Activated CD4-positive, alpha-beta T cell treated with anti-CD3 and anti-CD28 coated beads, Interleukin-2, amount 10 ng/mL, durations not matched to agents 24 days and 14 days (primary cell): ENCODE measurements at regions not wholly inside any gene's neighbourhood (a gene's known extent, or its start where the extent isn't known, plus 50 kb on each side); places are given as distances from the start of the nearest gene placed in this dataset.
"Not testable (repeated sequence)": the region's sequence is repeated elsewhere in the genome, so short reads cannot be mapped to it uniquely, and the experiment has no call there.

Experiments used
- DNase-seq: peaks from one replicate; pipeline ENCODE4 v3.0.0; 2022
- H3K27ac Mint-ChIP-seq: one replicate; pipeline ENCODE4 v1.8.0; 2022; ENCODE audit warnings: mild to moderate bottlenecking, mixed read lengths
- H3K27me3 Mint-ChIP-seq: one replicate; pipeline ENCODE4 v1.8.0; 2022; ENCODE audit warnings: mixed read lengths
- H3K36me3 Mint-ChIP-seq: one replicate; pipeline ENCODE4 v1.8.0; 2022; ENCODE audit warnings: low read depth, mild to moderate bottlenecking, mixed read lengths
- H3K4me1 Mint-ChIP-seq: one replicate; pipeline ENCODE4 v1.8.0; 2021; ENCODE audit warnings: mixed read lengths
- H3K4me3 Mint-ChIP-seq: one replicate; pipeline ENCODE4 v1.8.0; 2022; ENCODE audit warnings: mild to moderate bottlenecking, moderate library complexity, mixed read lengths
- H3K9me3 Mint-ChIP-seq: one replicate; pipeline ENCODE4 v1.8.0; 2021; ENCODE audit warnings: mixed read lengths
- intact Hi-C: fragments of 100-400 bp; cut with micrococcal nuclease; formaldehyde crosslinking; loops from one replicate; pipeline ENCODE4 v1.15.1; 2023

GRCh38 chr5:135171336-135171735, 137.3 kb upstream of the PITX1 start:
- no peaks in the 10 kb centered on the region for H3K36me3 Mint-ChIP-seq

GRCh38 chr5:135170500-135170899, 136.5 kb upstream of the PITX1 start:
- no peaks in the 10 kb centered on the region for H3K36me3 Mint-ChIP-seq
- DNase-seq: no peak

More at GRCh38 chr5:135171336-135171735, 137.3 kb upstream of the PITX1 start:
- no peaks in the 10 kb centered on the region for H3K9me3 Mint-ChIP-seq
- intact Hi-C loops: no loop called here
- H3K27me3 Mint-ChIP-seq: peaks cover 28% of the 10 kb centered on the region
- no peak overlapping the region for H3K27ac Mint-ChIP-seq
- no peak for DNase-seq
- no peaks in the 10 kb centered on the region for H3K4me1 Mint-ChIP-seq
- no peak overlapping the region for H3K4me3 Mint-ChIP-seq

GRCh38 chr5:135169753-135170152, 135.7 kb upstream of the PITX1 start:
- intact Hi-C loops: no loop called here
- Mint-ChIP-seq H3K4me3 (no peak overlapping the region), H3K27me3 (peaks cover 28% of the 10 kb centered on the region), H3K9me3 (no peaks in the 10 kb centered on the region), H3K4me1 (no peaks in the 10 kb centered on the region), H3K36me3 (no peaks in the 10 kb centered on the region), H3K27ac (no peak overlapping the region)
- no peak for DNase-seq

More at GRCh38 chr5:135170500-135170899, 136.5 kb upstream of the PITX1 start:
- Mint-ChIP-seq H3K27me3 (peaks cover 28% of the 10 kb centered on the region), H3K9me3 (no peaks in the 10 kb centered on the region), H3K27ac (no peak overlapping the region), H3K4me3 (no peak overlapping the region), H3K4me1 (no peaks in the 10 kb centered on the region)
- intact Hi-C loops: no loop called here

- H3K36me3 Mint-ChIP-seq: no peaks in the 10 kb centered on the region
- H3K9me3 Mint-ChIP-seq: no peaks in the 10 kb centered on the region
- intact Hi-C loops: no loop called here
- H3K27me3 Mint-ChIP-seq: peaks cover 28% of the 10 kb centered on the region
- no peak for DNase-seq
- no peak overlapping the region for H3K4me3 Mint-ChIP-seq
- H3K27ac Mint-ChIP-seq: no peak overlapping the region
- H3K4me1 Mint-ChIP-seq: no peaks in the 10 kb centered on the region
Measured at GRCh38 chr5:135167634-135168033, 133.6 kb upstream of the PITX1 start.

- intact Hi-C loops, H3K9me3 Mint-ChIP-seq, H3K4me1 Mint-ChIP-seq, H3K27ac Mint-ChIP-seq, H3K36me3 Mint-ChIP-seq, H3K4me3 Mint-ChIP-seq, DNase-seq: not testable (repeated sequence)
- peaks cover 22% of the 10 kb centered on the region for H3K27me3 Mint-ChIP-seq
Measured at GRCh38 chr5:135164873-135165614, 131.0 kb upstream of the PITX1 start.

GRCh38 chr5:135163964-135164363, 129.9 kb upstream of the PITX1 start:
- Mint-ChIP-seq H3K27ac (no peak overlapping the region), H3K4me3 (no peak overlapping the region), H3K27me3 (peaks cover 25% of the 10 kb centered on the region), H3K36me3 (no peaks in the 10 kb centered on the region), H3K9me3 (peaks cover 4% of the 10 kb centered on the region), H3K4me1 (no peaks in the 10 kb centered on the region)
- intact Hi-C loops: no loop called here
- no peak for DNase-seq

GRCh38 chr5:135163391-135163790, 129.4 kb upstream of the PITX1 start:
- no peaks in the 10 kb centered on the region for H3K36me3 Mint-ChIP-seq
- H3K4me1 Mint-ChIP-seq: no peaks in the 10 kb centered on the region
- no peak overlapping the region for H3K27ac Mint-ChIP-seq
- intact Hi-C loops: no loop called here
- no peak for DNase-seq
- no peak overlapping the region for H3K4me3 Mint-ChIP-seq
- H3K27me3 Mint-ChIP-seq: peaks cover 24% of the 10 kb centered on the region
- peaks cover 6% of the 10 kb centered on the region for H3K9me3 Mint-ChIP-seq

GRCh38 chr5:135162661-135163265, 128.7 kb upstream of the PITX1 start:
- peaks cover 6% of the 10 kb centered on the region for H3K9me3 Mint-ChIP-seq
- H3K36me3 Mint-ChIP-seq: no peaks in the 10 kb centered on the region
- H3K27me3 Mint-ChIP-seq: peaks cover 24% of the 10 kb centered on the region
- H3K27ac Mint-ChIP-seq: no peak overlapping the region
- no peak for DNase-seq
- H3K4me3 Mint-ChIP-seq: no peak overlapping the region
- intact Hi-C loops: no loop called here
- no peaks in the 10 kb centered on the region for H3K4me1 Mint-ChIP-seq

GRCh38 chr5:135161221-135161620, 127.2 kb upstream of the PITX1 start:
- peaks cover 18% of the 10 kb centered on the region for H3K27me3 Mint-ChIP-seq
- H3K27ac Mint-ChIP-seq: no peak overlapping the region
- DNase-seq: no peak
- H3K4me1 Mint-ChIP-seq: no peaks in the 10 kb centered on the region
- H3K9me3 Mint-ChIP-seq: peaks cover 6% of the 10 kb centered on the region
- H3K4me3 Mint-ChIP-seq: no peak overlapping the region
- H3K36me3 Mint-ChIP-seq: no peaks in the 10 kb centered on the region
- intact Hi-C loops: no loop called here

- intact Hi-C loops: no loop called here
- no peaks in the 10 kb centered on the region for H3K4me1 Mint-ChIP-seq
- H3K27ac Mint-ChIP-seq: no peak overlapping the region
Measured at GRCh38 chr5:135160036-135160675, 126.1 kb upstream of the PITX1 start.

GRCh38 chr5:135159626-135160025, 125.6 kb upstream of the PITX1 start:
- Mint-ChIP-seq H3K4me3 (no peak overlapping the region), H3K9me3 (peaks cover 6% of the 10 kb centered on the region), H3K36me3 (no peaks in the 10 kb centered on the region), H3K27me3 (peaks cover 18% of the 10 kb centered on the region), H3K4me1 (no peaks in the 10 kb centered on the region), H3K27ac (no peak overlapping the region)
- intact Hi-C loops: no loop called here
- DNase-seq: no peak

More at GRCh38 chr5:135160036-135160675, 126.1 kb upstream of the PITX1 start:
- no peak for DNase-seq
- no peaks in the 10 kb centered on the region for H3K36me3 Mint-ChIP-seq
- no peak overlapping the region for H3K4me3 Mint-ChIP-seq
- H3K27me3 Mint-ChIP-seq: peaks cover 18% of the 10 kb centered on the region
- H3K9me3 Mint-ChIP-seq: peaks cover 6% of the 10 kb centered on the region

GRCh38 chr5:135158982-135159381, 125.0 kb upstream of the PITX1 start:
- Mint-ChIP-seq H3K36me3 (no peaks in the 10 kb centered on the region), H3K27me3 (peaks cover 15% of the 10 kb centered on the region), H3K4me1 (no peaks in the 10 kb centered on the region), H3K27ac (no peak overlapping the region), H3K9me3 (peaks cover 6% of the 10 kb centered on the region), H3K4me3 (no peak overlapping the region)
- DNase-seq: no peak
- intact Hi-C loops: no loop called here

GRCh38 chr5:135158314-135158697, 124.3 kb upstream of the PITX1 start:
- Mint-ChIP-seq H3K9me3 (peaks cover 6% of the 10 kb centered on the region), H3K36me3 (no peaks in the 10 kb centered on the region), H3K4me1 (no peaks in the 10 kb centered on the region), H3K27me3 (peaks cover 15% of the 10 kb centered on the region), H3K4me3 (no peak overlapping the region), H3K27ac (no peak overlapping the region)
- intact Hi-C loops: no loop called here
- DNase-seq: no peak
